ENCODE measurements at regions not wholly inside any gene's neighbourhood (a gene's known extent, or its start where the extent isn't known, plus 50 kb on each side); places are given as distances from the start of the nearest gene placed in this dataset.
A peak's percentile ranks its signal among the peaks of the same experiment; 100 is the strongest.

DNA sequence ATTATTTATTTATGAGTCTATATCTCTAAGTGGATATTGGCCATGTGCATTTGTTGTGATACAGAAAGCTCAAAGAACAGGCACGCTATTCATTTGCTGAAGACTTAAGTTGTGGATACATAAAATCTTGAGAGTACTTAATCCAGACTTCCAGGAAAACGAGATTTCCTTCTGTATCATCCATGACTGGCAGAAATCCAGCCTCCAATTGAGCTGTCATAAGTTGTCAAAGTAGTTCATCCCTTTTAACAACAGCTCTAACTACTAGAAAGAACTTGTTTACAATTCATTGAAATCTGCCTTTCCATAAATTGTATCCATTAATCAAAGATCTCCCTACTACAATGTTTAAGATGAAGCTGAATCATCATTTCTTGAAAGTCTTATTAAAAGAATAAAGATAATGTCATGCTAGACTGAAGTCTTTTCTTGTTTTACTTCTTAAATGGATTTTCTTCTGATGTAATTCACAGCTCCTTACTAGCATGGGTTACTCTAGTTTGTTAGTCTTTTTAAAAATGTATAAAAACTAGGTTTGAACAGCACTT lies 447.3 kb upstream of the CITED2 start:
- DNase-seq, result no peak

DNA sequence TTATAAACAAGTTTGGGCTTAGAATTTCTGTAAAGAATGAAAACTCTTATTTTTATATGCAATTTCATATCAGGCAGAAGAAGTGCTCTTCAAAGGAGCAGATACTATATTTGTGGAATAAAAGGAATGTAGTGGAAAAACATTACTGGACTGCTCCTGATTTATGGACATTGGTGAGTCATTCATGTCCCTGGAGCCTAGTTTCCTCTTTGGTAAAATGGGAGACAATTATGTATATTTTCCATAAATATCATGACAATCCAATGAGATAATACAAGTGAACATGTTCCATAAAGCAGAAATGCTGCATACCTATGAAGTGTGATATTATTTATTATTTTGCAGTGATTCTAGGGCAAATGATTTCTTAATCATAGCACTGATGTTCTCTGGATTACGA lies 445.8 kb upstream of the CITED2 start:
- DNase-seq, result no peak

DNA sequence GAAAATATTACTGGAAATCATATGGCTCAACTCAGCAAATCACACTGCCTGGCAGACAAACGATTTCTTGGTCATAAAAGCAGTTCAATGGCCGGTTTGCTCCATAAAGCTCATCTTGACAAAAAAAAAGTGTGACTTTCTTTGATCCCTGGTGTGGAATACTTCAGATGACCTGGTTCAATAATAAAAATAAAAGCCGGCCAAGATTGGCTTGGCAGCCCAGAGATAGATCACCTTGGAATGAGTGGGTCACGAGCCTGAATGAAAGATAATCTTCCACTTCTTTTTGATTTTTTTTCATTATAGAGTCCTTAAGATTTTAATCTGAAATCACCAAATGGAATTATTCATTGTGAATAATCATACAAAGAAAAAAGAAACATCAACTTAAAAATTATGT lies 445.3 kb upstream of the CITED2 start:
- no peak for DNase-seq

DNA sequence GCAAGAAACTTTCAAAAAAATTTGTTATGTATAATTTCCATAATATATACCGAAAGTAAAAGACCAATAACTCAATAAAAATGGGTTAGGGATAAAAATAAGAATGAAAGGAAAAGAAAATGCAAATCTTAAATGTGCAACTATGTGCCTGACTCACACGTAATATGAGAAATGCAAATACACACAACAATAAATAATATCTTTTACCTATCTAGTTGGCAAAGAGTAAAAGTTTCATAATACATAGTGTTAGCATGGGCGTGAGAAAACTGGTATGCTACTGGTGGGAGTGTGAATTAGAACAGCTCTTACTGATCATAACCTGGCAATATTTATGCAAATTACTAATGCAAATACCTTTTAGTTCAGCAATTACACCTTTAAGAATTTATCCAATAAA lies 438.5 kb upstream of the CITED2 start:
- DNase-seq, result no peak

DNA sequence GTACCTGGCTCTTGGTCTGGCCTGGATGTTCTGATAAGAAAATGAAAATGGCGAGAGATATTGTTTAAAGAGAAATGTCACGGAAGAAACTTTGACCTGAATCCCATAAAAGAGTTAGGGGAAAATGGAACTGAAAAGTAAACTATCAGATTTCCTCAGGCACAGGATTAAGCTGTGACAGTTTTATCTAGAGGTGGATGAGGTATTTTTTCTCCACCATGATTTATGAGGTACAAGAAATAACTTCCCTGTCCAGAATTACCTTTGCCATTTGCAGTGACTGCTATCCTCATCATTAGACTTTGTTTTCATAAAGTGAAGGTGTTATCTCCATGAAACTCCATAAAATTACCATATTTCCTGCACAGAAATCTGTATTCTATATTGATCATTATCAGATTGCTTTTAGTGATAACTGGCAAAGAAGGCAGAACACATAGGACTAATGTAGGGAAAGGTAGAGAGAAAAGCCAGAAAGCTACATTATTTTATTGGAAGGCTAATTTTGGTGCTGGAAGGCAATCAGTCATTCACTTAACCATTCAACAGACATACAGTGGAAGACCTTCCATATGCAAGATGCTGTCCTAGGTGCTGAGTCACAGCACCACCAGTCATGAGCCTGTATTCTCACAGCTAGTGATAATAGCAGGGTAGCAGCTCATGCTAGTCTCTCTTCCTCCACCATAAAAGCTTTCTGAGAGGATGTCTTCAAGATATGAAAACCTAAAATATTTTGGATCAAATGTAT lies 427.3 kb upstream of the CITED2 start:
- DNase-seq, result peak in 1 of 5 experiments; percentile 14

DNA sequence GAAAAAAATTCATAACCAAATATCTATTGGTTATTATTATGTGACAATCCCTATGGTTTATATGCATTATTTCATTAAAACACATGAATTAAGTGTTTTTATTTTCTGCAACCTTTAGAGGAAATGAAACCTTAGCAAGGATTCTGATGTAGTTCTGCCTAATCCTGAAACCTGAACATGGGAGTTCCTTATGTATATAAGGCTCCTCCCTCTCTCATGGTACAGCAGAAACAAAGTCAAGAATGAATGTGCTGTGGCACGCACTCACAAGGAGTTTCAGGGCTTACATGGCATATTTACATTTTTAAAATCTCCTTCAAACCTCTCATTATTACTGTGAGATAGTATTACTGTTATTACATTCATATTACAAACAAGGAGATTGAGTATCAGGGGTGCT lies 426.4 kb upstream of the CITED2 start:
- peak in 1 of 5 experiments; percentile 12 for DNase-seq

DNA sequence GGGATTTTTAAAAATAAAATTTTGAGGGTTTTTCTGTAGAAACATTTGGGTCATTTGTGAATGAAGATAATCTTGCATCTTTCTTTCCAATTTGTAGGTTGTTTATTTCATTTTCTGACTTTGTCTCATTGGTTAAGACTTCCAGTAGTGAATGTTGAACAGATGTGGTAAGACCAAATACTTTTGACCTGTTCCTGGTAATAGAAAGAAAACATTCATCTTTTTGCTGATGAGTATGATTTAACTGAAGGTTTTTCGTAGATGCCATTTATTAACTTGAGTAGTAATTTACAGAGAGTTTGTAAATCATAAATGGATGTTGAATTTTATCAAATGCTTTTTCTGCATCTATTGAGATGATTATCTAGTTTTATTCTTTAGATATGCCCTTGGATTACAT lies 416.1 kb upstream of the CITED2 start:
- DNase-seq, result no peak

DNA sequence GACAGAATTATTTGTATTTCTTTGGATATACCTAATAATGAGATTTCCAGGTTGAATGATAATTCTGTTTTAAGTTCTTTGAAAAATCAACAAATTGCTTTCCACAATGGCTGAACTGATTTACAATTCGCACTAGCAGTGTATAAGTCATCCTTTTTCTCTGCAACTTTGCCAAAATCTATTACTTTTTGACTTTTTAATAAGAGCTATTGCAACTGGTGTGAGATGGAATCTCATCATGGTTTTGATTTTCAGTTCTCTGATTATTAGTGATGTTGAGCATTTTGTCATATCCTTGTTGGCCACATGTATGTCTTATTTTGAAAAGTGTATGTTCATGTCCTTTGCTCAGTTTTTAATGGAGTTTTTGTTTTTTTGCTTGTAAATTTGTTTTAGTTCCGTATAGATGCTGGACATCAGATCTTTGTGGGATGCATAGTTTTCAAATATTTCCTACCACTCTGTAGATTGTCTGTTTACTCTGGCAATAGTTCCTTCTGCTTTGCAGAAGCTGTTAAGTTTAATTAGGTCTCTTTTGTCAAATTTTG lies 409.8 kb upstream of the CITED2 start:
- DNase-seq, result no peak

DNA sequence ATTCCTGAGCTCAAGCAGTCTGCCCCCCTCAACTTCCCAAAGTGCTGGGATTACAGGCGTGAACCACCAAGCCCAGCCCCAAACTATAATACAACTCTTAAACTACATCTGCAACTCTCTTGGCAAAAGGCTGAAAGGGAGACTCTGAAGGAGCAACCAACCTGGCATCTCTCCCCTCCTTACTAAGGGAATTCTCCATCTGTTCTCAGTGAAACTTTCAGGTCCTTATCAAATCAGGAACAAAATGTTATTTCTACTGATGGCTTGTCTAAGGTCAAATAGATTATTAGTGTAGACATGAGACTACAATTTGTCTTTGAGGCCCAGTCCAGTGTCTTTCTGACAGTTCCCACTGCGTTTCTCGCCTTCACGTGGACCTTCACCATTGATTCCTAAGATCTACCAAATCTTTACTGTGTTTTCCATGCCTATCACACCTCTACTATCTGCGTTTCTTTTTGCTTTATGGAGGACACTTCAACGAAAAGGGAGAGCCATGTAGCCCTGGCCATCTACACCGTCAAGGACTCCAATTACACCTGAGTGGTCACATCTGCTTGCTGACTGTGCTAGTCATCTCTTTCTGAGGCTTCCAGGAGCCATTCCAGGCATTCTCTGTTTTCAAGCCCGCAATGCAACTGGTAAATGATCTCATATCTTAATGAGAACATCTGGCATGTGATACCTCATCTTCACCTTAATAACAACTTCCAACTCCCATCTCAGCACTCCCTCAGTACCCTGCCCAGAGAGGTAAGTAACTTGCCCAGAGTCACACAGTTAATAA lies 405.7 kb upstream of the CITED2 start:
- no peak for DNase-seq

DNA sequence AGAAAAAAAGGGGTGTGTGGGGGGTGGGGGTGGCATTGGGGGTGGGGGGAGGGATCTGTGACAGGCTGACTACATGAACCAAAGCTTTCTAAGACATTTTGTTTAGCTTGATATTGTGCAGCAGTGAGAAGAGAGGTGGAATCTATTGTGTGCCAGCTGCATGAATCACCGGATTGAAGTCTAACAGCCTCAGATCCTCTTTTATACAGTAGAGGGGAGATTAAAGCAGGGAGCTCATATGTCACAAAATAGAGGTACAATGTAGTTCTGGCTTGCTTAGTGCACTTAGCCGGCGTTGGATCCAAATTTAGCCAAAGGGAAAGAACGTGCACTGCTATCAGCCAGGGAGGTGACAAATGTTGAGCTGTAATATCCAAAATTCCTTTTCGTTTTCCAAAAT lies 404.2 kb upstream of the CITED2 start:
- no peak for DNase-seq

DNA sequence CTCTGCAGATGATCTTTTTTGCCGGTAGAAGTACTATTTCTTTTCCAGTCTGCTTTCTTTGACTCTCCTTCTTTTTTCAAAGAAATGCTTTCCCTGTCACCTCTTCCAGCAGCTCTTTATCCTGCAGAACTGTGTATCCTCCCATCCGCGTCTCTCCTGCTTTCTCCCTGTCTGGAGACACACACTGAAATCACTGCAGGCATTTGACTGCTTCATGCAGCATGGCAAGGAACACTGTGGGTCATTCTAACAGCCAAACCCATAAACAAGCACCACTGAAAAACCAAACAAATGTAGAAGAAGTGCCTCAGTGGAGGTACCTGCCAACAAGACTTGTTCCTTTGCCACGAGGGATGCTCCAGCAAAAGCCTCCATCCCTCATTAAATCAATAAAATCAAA lies 403.7 kb upstream of the CITED2 start:
- DNase-seq, result no peak

DNA sequence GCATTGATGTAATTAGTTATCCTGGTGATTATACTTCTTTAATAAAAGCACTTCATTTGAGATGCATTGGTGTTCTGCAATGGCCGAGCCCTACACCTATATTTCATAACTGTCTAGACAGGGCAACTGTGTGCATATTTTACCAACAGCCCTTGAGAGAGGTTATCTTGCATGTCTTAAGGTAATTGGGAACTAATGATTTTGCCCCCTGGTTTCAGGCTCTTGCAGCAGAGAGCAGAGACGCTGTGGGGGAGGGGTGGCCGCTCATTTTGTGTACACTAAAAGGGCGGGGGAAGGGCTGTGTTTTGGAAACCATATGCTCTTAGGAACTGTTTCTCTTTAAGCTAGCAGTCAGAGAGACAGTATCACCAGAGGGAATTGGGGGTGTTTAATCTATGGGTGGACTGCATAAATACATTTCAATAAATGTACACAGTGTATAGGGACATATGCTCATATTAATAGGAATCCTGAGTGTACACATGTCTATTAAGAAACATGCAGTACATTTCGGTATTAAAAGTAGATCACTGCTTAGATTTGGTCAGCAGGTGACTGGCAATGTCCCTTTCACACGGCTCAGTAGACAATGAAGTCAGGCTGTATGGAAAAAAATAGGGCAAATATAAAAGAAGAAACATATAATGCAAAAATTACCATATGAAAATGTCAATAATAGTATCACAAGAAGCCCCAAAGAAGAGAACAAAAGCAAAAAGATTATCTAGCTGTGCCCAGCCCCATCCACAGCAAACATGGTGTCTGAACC lies 402.9 kb upstream of the CITED2 start:
- DNase-seq, result no peak

DNA sequence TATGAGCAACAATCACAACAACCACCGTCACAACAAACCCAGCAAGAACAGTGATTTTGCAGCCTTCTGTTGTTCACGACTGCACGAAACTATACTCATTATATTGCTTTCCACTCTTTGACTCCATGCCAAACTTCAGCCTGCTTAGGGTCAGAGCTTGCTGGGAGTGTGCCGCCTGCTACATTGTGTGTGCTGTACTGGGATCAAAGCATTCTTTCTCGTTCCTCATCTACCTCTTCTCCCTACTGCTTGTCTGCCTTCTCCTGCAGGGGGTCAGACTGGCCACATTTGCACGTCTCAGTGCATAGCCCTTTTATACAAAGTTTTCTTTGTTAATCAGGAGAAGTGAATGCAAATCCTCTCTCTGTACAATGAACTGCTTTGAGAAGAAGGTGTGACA lies 401.6 kb upstream of the CITED2 start:
- no peak for DNase-seq

DNA sequence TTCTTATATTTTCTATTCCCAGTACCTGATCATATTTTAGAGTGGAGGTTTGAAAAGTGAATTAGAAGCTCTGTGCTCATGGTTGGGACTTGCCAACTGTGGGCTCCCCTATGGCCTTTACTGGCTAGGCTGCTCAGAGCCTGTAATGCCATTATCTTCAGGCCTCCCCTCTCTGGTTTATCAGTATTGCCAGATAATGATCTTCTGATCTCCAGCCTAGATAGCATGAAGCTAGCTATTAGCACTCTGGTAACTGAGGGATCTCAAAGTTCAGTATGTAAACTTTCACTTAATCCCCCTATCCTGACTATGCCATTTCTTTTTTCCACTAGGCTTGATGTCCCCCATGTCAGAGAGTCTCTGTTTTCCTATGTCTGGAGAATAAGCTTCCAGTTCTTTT lies 393.7 kb upstream of the CITED2 start:
- no peak for DNase-seq

DNA sequence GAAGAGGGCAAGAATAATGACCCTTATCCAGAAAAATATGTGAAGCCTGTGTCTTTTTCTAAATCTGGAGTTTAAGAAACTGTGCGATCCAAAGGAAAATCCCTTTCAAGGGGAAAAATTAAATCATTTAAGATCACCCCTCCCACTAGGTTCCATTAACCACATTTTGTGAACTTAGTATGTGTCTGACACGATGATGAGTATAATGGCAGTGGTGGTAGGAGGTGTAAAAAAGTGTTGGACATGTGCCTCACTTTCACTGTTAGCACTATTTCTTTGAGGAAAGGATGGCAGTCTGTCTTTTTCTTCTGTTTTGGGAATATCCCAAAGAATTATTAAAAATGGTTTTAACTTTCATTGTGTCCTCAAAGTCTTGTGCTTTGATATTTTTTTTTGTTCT lies 392.3 kb upstream of the CITED2 start:
- DNase-seq, result no peak

DNA sequence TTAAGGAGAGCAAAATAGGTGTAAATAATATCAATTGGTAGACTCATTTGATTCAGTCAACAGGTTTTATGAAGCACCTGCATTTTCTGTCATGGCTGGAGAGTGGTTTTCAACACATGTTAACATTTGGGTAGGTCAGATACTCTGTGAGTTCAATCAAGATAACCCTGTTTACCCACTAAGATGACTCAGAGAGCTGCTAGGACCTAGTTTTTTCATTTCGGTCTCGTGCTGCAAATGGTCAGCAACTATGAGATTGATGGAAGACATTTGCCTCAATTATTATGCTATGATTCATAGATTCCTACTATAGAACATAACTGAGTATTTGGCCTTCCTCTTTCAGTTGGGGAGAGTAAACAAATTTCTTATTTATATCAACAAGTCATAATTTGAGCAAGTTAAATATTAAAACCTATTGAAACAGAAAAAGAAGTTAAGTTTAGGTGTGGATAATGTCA lies 391.4 kb upstream of the CITED2 start:
- no peak for DNase-seq

DNA sequence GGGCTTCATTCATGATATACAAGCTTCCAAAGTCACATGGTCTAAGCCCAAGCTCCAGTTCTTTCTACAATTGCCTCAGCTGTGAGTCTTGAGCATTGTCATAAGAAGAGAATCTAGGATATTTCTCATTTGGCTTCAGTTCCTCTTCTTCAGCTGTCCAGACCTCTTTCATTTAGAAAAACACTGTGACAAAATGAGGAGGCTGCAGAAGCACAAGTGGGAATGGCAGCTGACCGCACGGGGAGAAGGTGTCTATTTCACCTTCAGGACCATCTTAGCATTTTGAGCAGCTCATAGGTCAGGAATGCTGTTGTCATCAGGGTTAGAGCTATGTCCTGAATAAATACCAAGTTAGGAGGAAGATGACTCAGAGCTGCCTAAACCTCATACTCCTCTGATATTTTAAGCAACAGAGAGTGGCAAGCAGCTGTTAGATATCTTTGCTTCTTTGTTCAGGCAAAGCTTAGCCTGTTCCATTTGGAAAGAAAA lies 390.1 kb upstream of the CITED2 start:
- DNase-seq, result peak in 1 of 5 experiments; percentile 3

DNA sequence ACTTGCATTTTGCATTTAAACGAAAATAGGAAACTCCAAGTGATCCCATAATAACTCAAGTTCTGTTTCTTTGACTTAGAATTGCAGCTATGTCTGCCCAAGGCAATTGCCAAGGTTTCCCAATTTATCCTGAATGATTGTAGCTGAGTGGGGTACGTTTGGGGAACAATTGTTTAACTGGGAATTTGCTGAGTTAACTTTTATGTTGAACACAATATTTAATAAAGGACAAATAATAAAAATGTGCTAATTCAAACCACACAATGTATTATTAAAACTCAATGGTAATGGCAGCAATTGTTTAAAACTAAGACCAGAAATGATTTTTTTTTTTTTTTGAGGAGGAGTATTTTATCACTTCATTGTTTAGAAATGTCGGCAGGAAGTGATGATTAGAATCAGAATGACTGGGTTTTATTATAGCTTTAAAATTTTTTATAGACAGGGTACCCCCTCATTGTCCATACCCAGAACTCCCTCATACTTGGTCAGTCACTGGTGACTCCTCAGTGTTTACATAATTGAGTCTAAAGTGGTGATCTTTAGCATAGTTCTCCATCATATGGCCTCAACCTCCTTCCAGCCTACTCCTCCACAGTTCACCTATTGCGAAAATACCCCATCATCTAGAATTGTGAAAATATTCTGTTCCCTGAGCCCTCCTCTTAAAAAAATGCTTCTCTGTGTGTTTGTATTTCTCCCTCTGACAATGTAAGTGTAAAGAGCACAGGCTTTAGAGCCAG lies 389.2 kb upstream of the CITED2 start:
- DNase-seq, result no peak

DNA sequence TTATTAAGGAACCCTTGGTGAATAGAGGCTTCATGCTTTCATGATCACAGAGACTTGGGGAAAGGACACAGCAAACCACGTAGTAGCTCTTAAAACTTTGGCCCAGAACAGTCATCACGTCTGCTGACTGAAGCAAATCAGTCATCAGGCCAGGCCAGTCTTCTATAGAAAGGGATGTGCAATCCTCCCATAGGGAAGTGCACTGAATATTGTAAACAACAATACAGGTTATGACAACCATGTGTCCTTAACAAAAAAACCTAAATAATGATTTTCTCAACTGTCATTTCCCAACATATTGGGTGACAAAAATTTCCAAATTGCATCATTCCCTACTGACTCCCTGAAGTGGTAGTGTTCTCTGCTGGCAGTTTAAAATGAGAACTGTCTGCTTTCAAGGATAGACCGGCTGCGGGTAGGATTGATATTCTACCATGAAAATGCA lies 388.2 kb upstream of the CITED2 start:
- no peak for DNase-seq

DNA sequence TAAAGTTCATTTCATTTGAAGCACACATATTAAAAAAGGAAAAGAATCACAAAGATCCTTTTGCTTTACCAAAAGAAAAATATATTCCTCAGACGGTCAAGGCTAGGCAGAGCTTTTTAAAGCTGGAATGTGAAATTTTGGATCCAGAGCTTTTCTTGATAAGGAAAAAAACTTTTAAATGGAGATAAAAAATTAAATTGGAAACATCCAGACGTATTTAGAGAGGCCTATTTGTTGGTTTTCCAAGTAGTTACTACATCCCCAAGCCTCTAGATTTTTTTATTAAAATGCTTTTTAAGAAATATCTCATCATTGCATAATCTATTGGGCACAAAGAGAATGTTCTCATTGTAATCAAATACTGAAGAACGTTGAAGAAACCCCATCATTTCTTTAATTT lies 385.7 kb upstream of the CITED2 start:
- no peak for DNase-seq

DNA sequence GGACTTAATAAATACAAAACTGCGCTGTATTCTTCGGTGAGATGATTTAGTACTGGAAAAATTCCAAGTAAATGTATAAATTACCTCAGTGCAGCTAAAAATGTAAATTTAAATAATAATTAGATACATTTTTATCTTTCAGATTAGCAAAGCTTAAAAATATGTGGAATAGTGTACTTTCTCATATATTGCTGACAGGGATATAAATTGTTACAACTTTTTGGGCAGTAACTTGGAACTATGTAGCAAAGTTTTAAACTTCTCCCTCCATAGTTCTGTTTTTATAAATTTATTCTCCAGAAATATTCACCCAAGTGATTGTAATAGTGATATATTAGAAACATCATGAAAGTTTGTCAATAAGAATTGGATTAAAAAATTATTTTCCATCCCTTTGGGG lies 384.6 kb upstream of the CITED2 start:
- DNase-seq, result no peak

DNA sequence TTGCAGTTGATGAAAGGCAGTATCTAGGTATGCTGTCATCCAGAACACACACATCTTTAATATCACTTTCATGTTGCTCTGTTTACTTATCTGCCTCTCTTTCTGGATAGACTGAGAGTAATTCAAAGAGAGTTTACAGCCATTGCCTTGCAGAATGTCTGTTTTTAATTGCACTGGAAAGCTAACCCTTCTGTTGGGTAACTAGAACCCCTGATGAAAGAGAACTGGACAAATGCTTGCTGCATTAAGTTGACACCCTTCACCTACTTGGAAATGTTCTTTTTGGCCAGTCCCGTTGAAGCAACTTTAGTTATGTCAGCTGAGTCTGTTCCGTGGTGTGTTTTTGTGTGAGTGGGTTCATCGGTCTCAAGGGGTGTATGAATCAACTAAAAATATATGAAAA lies 383.8 kb upstream of the CITED2 start:
- DNase-seq, result no peak

Data from T-helper 2 cell (primary cell).